ENCODE measurements at regions not wholly inside any gene's neighbourhood (a gene's known extent, or its start where the extent isn't known, plus 50 kb on each side); places are given as distances from the start of the nearest gene placed in this dataset.

DNA sequence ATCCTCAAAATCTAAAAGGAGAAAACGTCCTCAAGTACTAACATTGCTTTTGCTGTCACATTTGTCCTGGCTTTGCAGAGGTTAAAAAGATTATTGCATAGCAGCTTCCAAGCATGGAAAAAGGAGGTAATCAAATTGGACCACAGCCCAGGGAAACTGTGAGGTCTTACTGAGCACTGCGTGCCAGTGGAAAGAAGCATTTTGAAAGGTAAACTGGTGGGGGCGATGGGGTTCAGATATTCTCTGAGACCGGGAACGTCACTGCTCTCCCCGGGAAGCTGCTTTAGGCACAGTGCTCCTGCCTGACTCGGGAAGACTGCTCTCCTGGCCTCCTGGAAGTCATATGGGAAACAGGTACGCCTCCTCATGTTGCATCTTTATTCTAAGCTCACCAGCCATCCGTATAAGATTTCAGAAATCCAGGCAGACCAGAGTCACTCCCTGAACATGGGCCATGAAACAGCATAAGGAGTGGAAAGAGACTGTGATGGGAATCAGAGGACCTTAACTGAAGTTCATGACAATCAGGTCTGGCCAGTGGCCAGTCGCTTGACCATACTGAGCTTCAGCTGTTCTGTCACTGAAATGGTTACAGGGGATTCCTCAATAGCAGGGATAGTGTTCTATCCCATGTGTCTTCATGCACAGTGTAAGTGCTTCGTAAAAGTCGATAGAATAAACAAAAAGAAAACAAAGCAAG lies 284.1 kb downstream of the TRIB2 start:
- H3K4me2 ChIP-seq (ENCODE audit: low read length): no peak overlapping the region

DNA sequence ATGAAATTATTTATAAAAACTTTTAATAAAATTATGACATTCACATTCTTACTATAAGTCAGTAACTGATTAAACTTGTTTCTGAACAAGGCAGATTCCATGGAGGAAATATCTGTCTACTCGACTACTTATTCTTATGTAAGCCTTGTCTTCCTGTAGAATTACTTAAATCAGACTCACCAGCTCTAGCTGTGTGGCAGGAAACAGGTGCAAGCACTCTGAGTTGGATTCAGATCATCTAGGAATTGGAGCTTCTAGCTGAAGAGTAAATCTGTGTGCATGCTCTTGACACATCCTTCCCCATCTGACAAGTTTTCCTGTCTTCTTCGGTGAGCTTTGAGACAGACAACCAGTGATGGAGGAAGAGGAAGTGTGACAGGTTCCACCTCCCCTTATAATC lies 284.7 kb downstream of the TRIB2 start:
- H3K27me3 ChIP-seq (ENCODE audit: control insufficient read depth, low read length): no peaks in the 10 kb centered on the region
- H3K9me2 ChIP-seq (replicated peaks; ENCODE audit: control insufficient read depth, low read length): no peaks in the 10 kb centered on the region
- no peaks in the 10 kb centered on the region for H3K9me3 ChIP-seq (ENCODE audit: control insufficient read depth, insufficient read depth, low read length)
- H4K20me1 ChIP-seq (ENCODE audit: control insufficient read depth, insufficient read depth, low read depth, low read length): no peaks in the 10 kb centered on the region
- H3K4me3 ChIP-seq (ENCODE audit: low read length): no peak overlapping the region
- H3K4me2 ChIP-seq (ENCODE audit: low read length): no peak overlapping the region
- H3F3A ChIP-seq (ENCODE audit: control insufficient read depth, insufficient read depth): no peaks in the 10 kb centered on the region
- no peaks in the 10 kb centered on the region for H3K4me1 ChIP-seq (ENCODE audit: control insufficient read depth, low read length)
- H3K79me2 ChIP-seq (ENCODE audit: control insufficient read depth, low read length): no peaks in the 10 kb centered on the region
- TF ChIP-seq, protein P1, sequence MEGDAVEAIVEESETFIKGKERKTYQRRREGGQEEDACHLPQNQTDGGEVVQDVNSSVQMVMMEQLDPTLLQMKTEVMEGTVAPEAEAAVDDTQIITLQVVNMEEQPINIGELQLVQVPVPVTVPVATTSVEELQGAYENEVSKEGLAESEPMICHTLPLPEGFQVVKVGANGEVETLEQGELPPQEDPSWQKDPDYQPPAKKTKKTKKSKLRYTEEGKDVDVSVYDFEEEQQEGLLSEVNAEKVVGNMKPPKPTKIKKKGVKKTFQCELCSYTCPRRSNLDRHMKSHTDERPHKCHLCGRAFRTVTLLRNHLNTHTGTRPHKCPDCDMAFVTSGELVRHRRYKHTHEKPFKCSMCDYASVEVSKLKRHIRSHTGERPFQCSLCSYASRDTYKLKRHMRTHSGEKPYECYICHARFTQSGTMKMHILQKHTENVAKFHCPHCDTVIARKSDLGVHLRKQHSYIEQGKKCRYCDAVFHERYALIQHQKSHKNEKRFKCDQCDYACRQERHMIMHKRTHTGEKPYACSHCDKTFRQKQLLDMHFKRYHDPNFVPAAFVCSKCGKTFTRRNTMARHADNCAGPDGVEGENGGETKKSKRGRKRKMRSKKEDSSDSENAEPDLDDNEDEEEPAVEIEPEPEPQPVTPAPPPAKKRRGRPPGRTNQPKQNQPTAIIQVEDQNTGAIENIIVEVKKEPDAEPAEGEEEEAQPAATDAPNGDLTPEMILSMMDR (IDR thresholded peaks at IDR 0.05; ENCODE audit: low read depth, low read length, poor library complexity, severe bottlenecking): no peak
- TF ChIP-seq EZH2phosphoT487 (IDR thresholded peaks at IDR 0.05; ENCODE audit: borderline replicate concordance, low read length): no peak
- H3K36me3 ChIP-seq (ENCODE audit: control insufficient read depth, low read length): no peaks in the 10 kb centered on the region
- no peak overlapping the region for H3K27ac ChIP-seq (ENCODE audit: low read depth, low read length)

More for the DNA sequence above, 284.1 kb downstream of the TRIB2 start:
- Histone ChIP-seq H3K4me1 (ENCODE audit: control insufficient read depth, low read length) (no peaks in the 10 kb centered on the region), H3K79me2 (ENCODE audit: control insufficient read depth, low read length) (no peaks in the 10 kb centered on the region), H3K9me3 (ENCODE audit: control insufficient read depth, insufficient read depth, low read length) (no peaks in the 10 kb centered on the region), H3K27ac (ENCODE audit: low read depth, low read length) (no peak overlapping the region), H3K27me3 (ENCODE audit: control insufficient read depth, low read length) (no peaks in the 10 kb centered on the region), H4K20me1 (ENCODE audit: control insufficient read depth, insufficient read depth, low read depth, low read length) (no peaks in the 10 kb centered on the region), H3K9me2 (replicated peaks; ENCODE audit: control insufficient read depth, low read length) (no peaks in the 10 kb centered on the region), H3K36me3 (ENCODE audit: control insufficient read depth, low read length) (no peaks in the 10 kb centered on the region), H3F3A (ENCODE audit: control insufficient read depth, insufficient read depth) (no peaks in the 10 kb centered on the region), H3K4me3 (ENCODE audit: low read length) (no peak overlapping the region)
- TF ChIP-seq, protein P1 (IDR thresholded peaks at IDR 0.05; ENCODE audit: low read depth, low read length, poor library complexity, severe bottlenecking): no peak
- no peak for TF ChIP-seq EZH2phosphoT487 (IDR thresholded peaks at IDR 0.05; ENCODE audit: borderline replicate concordance, low read length)

DNA sequence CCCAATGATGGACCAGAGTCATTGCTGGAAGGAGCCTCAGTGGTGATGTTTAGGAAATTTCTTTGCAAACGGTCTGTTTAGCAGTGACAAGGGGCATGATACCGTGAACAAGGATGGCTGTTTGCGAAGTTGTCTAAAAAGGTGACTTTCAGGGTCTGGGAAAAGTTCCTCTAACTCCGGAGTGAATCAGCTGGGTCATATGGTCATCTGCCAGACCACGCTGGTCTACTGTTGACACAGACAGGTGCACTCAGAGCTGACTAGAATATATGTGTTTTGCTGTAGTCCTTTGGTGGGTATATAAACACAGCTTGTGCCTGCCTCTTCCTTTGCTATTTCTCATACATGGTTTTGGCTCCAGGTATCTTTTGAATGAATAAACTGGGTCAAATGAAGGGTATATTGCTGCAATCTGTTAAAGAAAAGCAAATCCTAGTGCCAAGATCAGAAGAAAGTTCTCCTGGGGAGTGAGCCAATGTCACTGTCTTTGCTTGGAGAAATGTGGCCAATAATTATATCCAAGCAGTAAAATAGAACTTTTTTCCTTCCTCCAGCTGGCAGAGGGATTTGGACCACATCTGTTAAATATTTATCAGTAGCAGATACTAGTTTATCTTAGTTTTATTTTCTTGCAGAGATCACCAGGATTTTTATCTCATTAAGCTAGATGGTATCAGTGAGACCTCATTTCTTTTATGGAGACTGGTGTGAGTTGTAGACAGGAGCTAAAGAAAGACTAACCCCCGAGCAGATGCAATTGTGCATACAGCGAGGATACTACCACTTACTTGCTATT lies 286.0 kb downstream of the TRIB2 start:
- H4K20me1 ChIP-seq (ENCODE audit: control insufficient read depth, insufficient read depth, low read depth, low read length): no peaks in the 10 kb centered on the region
- H3K79me2 ChIP-seq (ENCODE audit: control insufficient read depth, low read length): no peaks in the 10 kb centered on the region
- H3K36me3 ChIP-seq (ENCODE audit: control insufficient read depth, low read length): no peaks in the 10 kb centered on the region
- H3K27ac ChIP-seq (ENCODE audit: low read depth, low read length): no peak overlapping the region
- H3K27me3 ChIP-seq (ENCODE audit: control insufficient read depth, low read length): peaks cover 4% of the 10 kb centered on the region; the same call in 1 of the 2 replicates
- no peak overlapping the region for H3K4me2 ChIP-seq (ENCODE audit: low read length)
- H3K4me1 ChIP-seq (ENCODE audit: control insufficient read depth, low read length): no peaks in the 10 kb centered on the region
- no peaks in the 10 kb centered on the region for H3K9me3 ChIP-seq (ENCODE audit: control insufficient read depth, insufficient read depth, low read length)
- no peak for TF ChIP-seq EZH2phosphoT487 (IDR thresholded peaks at IDR 0.05; ENCODE audit: borderline replicate concordance, low read length)
- TF ChIP-seq, protein P1 (IDR thresholded peaks at IDR 0.05; ENCODE audit: low read depth, low read length, poor library complexity, severe bottlenecking): no peak
- H3F3A ChIP-seq (ENCODE audit: control insufficient read depth, insufficient read depth): no peaks in the 10 kb centered on the region
- H3K9me2 ChIP-seq (replicated peaks; ENCODE audit: control insufficient read depth, low read length): no peaks in the 10 kb centered on the region
- H3K4me3 ChIP-seq (ENCODE audit: low read length): no peak overlapping the region

Data from DOHH2 (cell line).